ENCODE measurements at regions not wholly inside any gene's neighbourhood (a gene's known extent, or its start where the extent isn't known, plus 50 kb on each side); places are given as distances from the start of the nearest gene placed in this dataset.

GRCh38 chr4:155143512-155143911 lies 64.9 kb upstream of the NPY2R start:
- ATAC-seq, result no peak
- TF ChIP-seq ESRRG (CRISPR knock-in tag; IDR thresholded peaks at IDR 0.05), result no peak

All from SK-N-SH treated with all-trans-retinoic acid at 6 μM for 48 hours (cell line).